Midbrain (tissue), 1 donor: ENCODE measurements at regions not wholly inside any gene's neighbourhood (a gene's known extent, or its start where the extent isn't known, plus 50 kb on each side); places are given as distances from the start of the nearest gene placed in this dataset.

Source experiments
- DNase-seq: peaks from one replicate; lab custom pipeline; 2025; lab: John Stamatoyannopoulos, UW

GRCh38 chr6:156146891-156147290, 630.3 kb upstream of the ARID1B start:
- DNase-seq, result no peak

DNA sequence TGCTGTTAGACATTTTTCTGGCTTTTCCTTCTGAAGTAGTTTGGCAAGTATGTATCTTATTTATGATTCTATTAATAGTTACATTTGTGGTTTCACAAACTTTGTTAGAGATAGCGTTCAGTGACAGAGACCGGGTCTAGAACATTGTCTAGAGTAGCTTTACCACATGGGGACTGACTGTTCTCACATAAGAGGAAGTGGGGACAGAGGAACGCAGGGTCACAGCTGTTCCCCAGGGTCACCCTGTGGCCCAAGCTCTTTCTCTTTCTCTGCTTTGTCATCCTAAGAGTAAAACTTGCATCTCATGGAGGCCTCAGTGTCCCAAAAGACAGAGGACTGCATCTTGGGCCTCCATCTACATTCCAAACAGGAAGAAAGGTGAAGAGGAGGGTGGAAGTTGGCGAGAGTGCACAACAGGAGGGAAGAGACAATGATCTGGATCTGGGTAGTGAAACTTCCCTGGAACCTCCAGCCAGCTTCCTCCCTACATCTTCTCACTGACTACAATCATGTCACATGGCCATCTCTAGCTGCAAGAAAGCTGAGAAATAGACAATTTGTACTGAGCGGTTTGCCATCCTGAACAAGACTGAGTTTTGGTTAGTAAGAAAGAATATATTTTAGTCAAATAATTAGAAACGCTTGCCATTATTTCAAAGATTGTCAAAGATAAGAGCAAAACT, 645.8 kb upstream of the ARID1B start:
- no peak for DNase-seq

DNA sequence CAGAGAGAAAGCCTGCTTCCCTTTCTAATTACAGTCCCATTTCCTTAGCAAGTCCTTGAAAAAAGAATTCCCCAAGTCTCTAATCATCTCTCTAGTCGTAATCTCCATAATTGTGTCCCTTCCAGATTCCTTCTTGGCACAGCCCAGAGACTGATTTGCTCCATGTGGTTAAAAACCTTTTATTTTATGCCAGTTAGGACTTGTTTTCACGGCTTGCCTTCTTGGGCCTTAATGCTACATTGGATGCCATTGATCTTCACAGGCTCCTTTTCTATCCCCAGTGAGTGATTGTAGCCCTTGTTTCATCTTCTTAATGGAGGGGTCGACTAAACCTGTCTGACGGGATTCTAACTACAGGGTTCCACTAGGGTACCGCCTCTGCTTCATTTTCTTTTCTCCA, 650.6 kb upstream of the ARID1B start:
- DNase-seq, result no peak

- DNase-seq, result no peak
These were observed 651.3 kb upstream of the ARID1B start for GRCh38 chr6:156125844-156126243.

- no peak for DNase-seq
These were observed 653.4 kb upstream of the ARID1B start for GRCh38 chr6:156123731-156124130.

- DNase-seq, result no peak
These were observed 655.2 kb upstream of the ARID1B start for GRCh38 chr6:156121973-156122372.

- DNase-seq, result no peak
These were observed 658.9 kb upstream of the NOX3 start for GRCh38 chr6:156114541-156114940.

GRCh38 chr6:156113631-156114030, 658.0 kb upstream of the NOX3 start:
- DNase-seq, result no peak

DNA sequence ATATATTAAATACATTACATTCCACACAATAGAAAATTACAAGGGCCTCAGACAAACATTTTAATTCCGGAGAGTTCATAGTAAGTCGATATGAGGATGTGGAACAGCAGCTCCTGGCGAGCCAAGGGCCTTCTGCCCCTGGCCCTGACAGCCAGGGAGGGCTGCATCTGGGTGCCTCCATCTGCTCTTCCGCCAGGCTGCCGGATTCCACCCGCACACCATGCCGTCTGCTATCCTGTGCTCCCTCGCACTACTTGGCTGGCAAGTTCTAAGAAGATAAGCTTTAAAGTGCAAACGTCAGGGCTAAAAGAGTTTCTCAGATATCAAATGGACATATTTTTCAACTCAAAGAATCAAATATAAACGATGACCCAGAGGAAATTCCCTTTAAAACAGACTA, 656.3 kb upstream of the NOX3 start:
- no peak for DNase-seq

DNA sequence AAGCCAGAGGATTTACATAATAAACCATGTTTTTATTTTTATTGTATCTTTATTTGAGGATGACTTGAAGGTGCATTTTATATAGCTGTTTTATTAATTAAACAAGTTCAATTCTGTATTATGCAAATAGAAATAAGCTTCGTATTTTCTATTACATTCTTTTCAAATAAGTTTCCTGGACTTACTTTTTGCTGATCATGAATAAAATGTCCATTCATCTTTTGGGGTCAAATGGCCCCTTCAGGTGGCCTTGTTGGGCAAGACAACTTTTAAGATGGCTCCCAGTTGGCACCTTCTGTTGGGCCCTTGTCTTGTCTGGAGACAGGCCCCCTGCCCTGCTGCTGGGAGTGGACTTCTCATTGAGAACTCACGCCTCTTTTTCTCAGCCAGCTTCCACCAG, 654.6 kb upstream of the NOX3 start:
- no peak for DNase-seq

DNA sequence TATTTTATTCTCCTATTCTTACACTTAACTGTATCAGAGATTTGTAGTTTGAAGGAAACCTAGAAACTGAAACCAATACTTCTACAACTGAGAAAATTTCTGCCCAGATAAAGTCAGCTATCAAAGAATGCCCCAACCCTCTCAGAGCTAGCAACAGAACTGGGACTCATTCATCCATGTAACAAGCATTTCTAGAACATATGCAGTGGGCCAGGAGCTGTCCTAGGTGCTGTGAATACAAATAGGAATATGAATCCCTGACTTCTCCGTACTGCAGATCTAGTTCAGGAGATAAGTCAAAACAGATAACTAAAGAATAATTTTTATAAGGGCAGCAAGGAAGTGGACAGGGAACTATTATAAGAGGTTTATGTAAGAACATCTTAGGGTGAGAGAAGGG, 654.1 kb upstream of the NOX3 start:
- no peak for DNase-seq

GRCh38 chr6:156107624-156108101, 652.0 kb upstream of the NOX3 start:
- DNase-seq, result no peak

- no peak for DNase-seq
These were observed 646.5 kb upstream of the NOX3 start for GRCh38 chr6:156102129-156102528.

DNA sequence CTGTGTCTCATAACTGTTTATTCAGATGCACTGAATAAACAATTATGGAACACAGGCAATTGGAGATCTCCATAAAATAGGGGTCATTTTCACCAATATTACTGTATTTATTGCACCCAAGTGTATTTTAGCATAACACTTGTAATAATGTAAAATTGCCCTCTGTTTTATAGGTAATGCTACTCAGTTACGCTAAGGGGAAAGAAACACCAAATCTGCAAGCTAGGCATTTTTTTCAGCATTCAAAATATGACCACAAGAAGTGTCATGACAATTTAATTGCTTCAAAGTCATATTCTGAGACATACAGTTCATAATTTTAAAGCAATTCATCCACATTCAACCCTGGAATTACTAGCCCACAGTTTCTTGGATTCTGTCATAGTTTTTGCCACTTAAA, 643.2 kb upstream of the NOX3 start:
- DNase-seq, result no peak

DNA sequence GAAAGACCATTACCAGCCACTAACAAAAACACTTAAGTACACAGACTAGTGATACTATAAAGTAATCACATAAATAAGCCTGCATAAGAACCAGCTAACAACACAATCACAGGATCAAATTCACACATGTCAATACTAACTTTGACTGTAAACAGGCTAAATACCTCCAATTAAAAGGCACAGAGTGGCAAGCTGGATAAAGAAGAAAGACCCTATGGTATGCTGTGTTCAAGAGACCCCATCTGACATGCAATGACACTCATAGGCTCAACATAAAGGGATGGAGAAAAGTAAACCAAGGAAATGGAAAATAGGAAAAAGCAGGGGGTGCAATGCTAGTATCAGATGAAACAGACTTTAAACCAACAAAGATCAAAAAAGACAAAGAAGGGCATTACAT, 631.8 kb upstream of the NOX3 start:
- DNase-seq, result no peak

GRCh38 chr6:156082012-156082411, 626.4 kb upstream of the NOX3 start:
- no peak for DNase-seq

GRCh38 chr6:156080371-156080770, 624.7 kb upstream of the NOX3 start:
- DNase-seq, result no peak

DNA sequence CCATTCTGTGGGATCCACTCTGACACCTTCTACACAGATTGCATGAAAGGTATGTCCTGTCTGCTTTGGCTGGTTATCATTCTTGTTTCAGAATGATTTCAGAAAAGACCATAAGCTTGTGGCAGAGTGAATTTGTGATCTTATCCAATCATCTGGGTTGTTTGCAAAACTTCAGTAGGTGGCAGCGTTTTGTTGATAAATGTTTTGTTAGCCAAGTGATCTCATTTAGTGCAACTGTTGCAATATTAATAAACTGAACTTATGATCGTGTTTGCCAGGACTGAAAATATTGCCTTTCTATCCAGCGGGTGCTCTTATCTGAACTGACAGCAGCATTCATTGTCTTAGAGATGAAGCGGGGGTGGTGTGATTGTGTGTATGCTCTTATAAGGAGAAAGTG, 613.2 kb upstream of the NOX3 start:
- DNase-seq, result no peak

- DNase-seq, result no peak
These were observed 610.2 kb upstream of the NOX3 start for GRCh38 chr6:156065849-156066248.

- no peak for DNase-seq
These were observed 606.5 kb upstream of the NOX3 start for GRCh38 chr6:156062091-156062563.

DNA sequence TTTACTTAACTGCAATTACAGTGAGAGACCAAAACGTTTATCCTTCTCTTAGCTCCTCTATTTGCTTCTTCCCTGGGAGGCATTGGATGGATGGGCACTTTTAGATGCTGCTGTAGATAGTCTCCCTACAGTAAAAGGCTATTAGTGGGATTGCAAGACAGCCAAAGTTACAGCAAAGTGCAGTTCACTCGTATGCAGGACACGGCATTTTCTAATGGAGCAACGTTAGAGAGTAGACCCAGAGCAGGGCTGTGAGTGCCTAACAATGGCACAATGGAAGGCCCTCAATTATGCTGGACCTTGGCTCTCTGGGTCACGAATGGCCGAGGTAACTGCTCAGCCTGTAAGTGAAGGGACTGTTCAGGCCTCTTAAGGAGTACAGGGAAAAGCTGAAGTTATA, 605.8 kb upstream of the NOX3 start:
- DNase-seq, result no peak

DNA sequence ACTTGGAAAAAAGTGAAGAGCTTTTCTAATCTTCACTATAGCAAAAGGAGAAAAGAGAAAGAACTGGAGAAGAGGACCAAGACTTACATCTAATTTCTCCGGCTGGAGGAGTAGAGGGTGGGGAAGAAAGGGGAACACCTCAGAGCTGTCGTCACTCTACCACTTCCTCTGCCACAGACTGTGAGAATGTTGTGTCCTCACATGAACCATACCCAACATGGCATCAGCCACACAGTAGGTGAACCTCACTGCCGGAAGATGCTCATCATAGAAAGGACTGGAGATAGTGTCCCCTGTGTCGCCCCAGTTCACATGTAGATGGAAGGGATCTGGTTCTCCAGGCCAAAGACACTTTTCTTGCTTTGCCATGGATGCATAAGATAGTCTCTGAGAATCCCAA, 604.4 kb upstream of the NOX3 start:
- DNase-seq, result no peak

DNA sequence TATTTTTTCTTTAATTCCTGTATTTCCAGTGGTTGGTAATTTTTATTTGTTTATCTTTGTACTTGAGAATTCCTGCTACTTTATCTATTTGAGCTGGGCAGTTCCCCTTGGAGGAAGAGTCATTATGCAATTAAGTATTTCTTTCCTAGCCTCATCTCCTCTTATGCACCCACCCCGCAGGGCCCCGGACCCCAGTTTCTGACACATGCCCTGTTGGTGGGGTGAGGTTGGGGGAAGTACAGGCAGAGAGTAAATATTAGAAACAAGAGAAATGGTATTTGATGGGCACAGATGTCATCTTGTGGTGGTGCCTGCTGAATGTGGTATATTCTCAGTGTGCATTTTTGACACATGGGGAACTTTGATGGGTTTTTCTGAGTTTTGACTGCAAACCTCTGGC, 602.7 kb upstream of the NOX3 start:
- no peak for DNase-seq

DNA sequence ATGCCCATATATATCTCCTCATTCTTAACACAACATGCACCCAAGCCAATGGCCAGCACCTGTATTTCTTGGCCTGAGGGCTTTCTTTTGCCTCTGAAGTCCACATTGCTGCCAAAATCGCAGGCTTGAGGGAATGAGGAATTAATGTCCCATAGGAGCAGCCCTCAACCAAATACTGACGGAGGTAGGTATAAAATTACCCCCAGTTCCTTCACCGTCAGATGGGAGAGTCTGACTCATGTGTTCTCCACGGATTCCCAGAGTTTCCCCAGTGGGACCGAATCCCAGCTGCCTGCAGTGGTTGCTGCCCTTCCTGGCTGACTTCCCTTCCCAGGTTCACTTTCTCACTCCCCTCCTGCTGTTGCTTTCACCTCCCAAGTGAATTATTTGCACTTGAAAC, 602.2 kb upstream of the NOX3 start:
- DNase-seq, result no peak
